ENCODE measurements at regions not wholly inside any gene's neighbourhood (a gene's known extent, or its start where the extent isn't known, plus 50 kb on each side); places are given as distances from the start of the nearest gene placed in this dataset.

DNA sequence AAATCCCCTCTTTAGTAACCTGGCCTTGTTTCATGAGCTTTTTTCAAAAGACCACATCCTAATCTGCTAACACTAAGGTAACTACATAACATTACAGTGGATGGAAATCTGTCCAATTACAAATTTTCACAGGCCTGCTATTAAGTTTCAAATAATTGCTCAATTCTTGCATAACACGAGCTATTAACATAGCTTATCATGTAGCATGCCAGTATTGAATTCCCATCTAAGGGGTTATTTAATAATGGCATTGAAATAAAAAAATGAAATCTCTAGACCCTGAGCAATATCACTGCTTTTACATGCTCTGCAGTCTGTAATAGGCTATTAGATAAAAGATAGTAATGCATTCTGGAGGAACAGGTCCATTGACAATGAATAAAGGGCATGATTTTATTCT lies 748.3 kb upstream of the NECTIN3 start:
- Histone ChIP-seq H4K20me1 (ENCODE audit: insufficient read depth) (no peaks in the 10 kb centered on the region), H2AFZ (ENCODE audit: low read depth, low read length) (no peak overlapping the region), H3K4me2 (ENCODE audit: low read length) (no peak overlapping the region), H3F3A (ENCODE audit: insufficient read depth, low read length, poor library complexity, severe bottlenecking) (no peaks in the 10 kb centered on the region), H3K79me2 (replicated peaks; ENCODE audit: insufficient read depth, low read length) (no peaks in the 10 kb centered on the region), H3K9me2 (ENCODE audit: insufficient read depth, low read length) (no peaks in the 10 kb centered on the region), H3K4me3 (ENCODE audit: low read length) (no peak overlapping the region), H3K27me3 (ENCODE audit: insufficient read depth, low read depth, low read length) (no peaks in the 10 kb centered on the region), H3K36me3 (ENCODE audit: insufficient read depth, low read length) (no peaks in the 10 kb centered on the region), H3K9ac (ENCODE audit: low read length) (no peak overlapping the region), H3K27ac (ENCODE audit: low read length) (no peak overlapping the region), H3K9me3 (ENCODE audit: low read length) (no peaks in the 10 kb centered on the region)
- TF ChIP-seq EZH2 (IDR thresholded peaks at IDR 0.05; ENCODE audit: borderline replicate concordance, insufficient read depth, low read length, poor library complexity, severe bottlenecking), result no peak
- no peak for TF ChIP-seq MXI1 (conservative IDR thresholded peaks at IDR 0.05; ENCODE audit: poor library complexity, severe bottlenecking)
- TF ChIP-seq, protein P1, sequence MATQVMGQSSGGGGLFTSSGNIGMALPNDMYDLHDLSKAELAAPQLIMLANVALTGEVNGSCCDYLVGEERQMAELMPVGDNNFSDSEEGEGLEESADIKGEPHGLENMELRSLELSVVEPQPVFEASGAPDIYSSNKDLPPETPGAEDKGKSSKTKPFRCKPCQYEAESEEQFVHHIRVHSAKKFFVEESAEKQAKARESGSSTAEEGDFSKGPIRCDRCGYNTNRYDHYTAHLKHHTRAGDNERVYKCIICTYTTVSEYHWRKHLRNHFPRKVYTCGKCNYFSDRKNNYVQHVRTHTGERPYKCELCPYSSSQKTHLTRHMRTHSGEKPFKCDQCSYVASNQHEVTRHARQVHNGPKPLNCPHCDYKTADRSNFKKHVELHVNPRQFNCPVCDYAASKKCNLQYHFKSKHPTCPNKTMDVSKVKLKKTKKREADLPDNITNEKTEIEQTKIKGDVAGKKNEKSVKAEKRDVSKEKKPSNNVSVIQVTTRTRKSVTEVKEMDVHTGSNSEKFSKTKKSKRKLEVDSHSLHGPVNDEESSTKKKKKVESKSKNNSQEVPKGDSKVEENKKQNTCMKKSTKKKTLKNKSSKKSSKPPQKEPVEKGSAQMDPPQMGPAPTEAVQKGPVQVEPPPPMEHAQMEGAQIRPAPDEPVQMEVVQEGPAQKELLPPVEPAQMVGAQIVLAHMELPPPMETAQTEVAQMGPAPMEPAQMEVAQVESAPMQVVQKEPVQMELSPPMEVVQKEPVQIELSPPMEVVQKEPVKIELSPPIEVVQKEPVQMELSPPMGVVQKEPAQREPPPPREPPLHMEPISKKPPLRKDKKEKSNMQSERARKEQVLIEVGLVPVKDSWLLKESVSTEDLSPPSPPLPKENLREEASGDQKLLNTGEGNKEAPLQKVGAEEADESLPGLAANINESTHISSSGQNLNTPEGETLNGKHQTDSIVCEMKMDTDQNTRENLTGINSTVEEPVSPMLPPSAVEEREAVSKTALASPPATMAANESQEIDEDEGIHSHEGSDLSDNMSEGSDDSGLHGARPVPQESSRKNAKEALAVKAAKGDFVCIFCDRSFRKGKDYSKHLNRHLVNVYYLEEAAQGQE (IDR thresholded peaks at IDR 0.05; ENCODE audit: borderline replicate concordance), result no peak
- TF ChIP-seq, protein P2, sequence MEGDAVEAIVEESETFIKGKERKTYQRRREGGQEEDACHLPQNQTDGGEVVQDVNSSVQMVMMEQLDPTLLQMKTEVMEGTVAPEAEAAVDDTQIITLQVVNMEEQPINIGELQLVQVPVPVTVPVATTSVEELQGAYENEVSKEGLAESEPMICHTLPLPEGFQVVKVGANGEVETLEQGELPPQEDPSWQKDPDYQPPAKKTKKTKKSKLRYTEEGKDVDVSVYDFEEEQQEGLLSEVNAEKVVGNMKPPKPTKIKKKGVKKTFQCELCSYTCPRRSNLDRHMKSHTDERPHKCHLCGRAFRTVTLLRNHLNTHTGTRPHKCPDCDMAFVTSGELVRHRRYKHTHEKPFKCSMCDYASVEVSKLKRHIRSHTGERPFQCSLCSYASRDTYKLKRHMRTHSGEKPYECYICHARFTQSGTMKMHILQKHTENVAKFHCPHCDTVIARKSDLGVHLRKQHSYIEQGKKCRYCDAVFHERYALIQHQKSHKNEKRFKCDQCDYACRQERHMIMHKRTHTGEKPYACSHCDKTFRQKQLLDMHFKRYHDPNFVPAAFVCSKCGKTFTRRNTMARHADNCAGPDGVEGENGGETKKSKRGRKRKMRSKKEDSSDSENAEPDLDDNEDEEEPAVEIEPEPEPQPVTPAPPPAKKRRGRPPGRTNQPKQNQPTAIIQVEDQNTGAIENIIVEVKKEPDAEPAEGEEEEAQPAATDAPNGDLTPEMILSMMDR (IDR thresholded peaks at IDR 0.05; ENCODE audit: poor library complexity, severe bottlenecking), result no peak
- TF ChIP-seq TAF1 (IDR thresholded peaks at IDR 0.05; ENCODE audit: low read depth), result no peak
- no peak for TF ChIP-seq EP300 (conservative IDR thresholded peaks at IDR 0.05; ENCODE audit: poor library complexity, severe bottlenecking)
- TF ChIP-seq RAD21 (conservative IDR thresholded peaks at IDR 0.05), result no peak
- TF ChIP-seq SMC3 (conservative IDR thresholded peaks at IDR 0.05; ENCODE audit: poor library complexity), result no peak
- no peak for TF ChIP-seq POLR2AphosphoS5 (IDR thresholded peaks at IDR 0.05)

DNA sequence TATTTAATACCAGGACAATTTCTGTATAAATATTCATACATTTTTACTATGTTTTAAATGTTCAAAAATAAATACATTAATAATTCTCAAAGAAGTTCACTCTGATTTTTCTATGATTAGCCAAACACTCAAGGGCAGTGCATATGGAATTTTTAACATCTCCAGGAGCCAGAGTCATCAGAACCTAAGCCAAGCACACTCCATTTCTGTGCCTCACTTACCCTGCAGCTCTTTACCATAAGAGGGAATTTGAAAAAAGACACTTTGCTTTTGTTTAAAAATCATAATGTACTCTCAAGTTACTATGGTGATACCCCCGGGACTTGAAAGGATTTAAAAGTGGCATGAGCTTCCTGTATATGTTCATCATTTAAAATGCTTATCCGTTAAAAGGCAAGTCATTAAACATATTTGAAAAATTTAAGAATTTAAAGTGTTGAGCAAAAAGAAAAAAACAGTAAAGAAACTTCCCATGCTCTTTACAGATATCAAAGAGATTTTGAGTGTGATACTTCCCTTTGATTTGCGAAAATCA lies 747.4 kb upstream of the NECTIN3 start:
- Histone ChIP-seq H3K9me3 (ENCODE audit: low read length) (no peaks in the 10 kb centered on the region), H3F3A (ENCODE audit: insufficient read depth, low read length, poor library complexity, severe bottlenecking) (no peaks in the 10 kb centered on the region), H3K27me3 (ENCODE audit: insufficient read depth, low read depth, low read length) (no peaks in the 10 kb centered on the region), H3K9ac (ENCODE audit: low read length) (no peak overlapping the region), H2AFZ (ENCODE audit: low read depth, low read length) (no peak overlapping the region), H3K4me2 (ENCODE audit: low read length) (no peak overlapping the region), H3K36me3 (ENCODE audit: insufficient read depth, low read length) (no peaks in the 10 kb centered on the region), H4K20me1 (ENCODE audit: insufficient read depth) (no peaks in the 10 kb centered on the region), H3K79me2 (replicated peaks; ENCODE audit: insufficient read depth, low read length) (no peaks in the 10 kb centered on the region), H3K9me2 (ENCODE audit: insufficient read depth, low read length) (no peaks in the 10 kb centered on the region), H3K4me3 (ENCODE audit: low read length) (no peak overlapping the region), H3K27ac (ENCODE audit: low read length) (no peak overlapping the region)
- TF ChIP-seq RAD21 (conservative IDR thresholded peaks at IDR 0.05), result no peak
- no peak for TF ChIP-seq SMC3 (conservative IDR thresholded peaks at IDR 0.05; ENCODE audit: poor library complexity)
- TF ChIP-seq EZH2 (IDR thresholded peaks at IDR 0.05; ENCODE audit: borderline replicate concordance, insufficient read depth, low read length, poor library complexity, severe bottlenecking), result no peak
- TF ChIP-seq, protein P2 (IDR thresholded peaks at IDR 0.05; ENCODE audit: poor library complexity, severe bottlenecking), result no peak
- TF ChIP-seq, protein P1 (IDR thresholded peaks at IDR 0.05; ENCODE audit: borderline replicate concordance), result no peak
- no peak for TF ChIP-seq TAF1 (IDR thresholded peaks at IDR 0.05; ENCODE audit: low read depth)
- TF ChIP-seq EP300 (conservative IDR thresholded peaks at IDR 0.05; ENCODE audit: poor library complexity, severe bottlenecking), result no peak
- TF ChIP-seq MXI1 (conservative IDR thresholded peaks at IDR 0.05; ENCODE audit: poor library complexity, severe bottlenecking), result no peak
- TF ChIP-seq POLR2AphosphoS5 (IDR thresholded peaks at IDR 0.05), result no peak
